ENCODE measurements at regions not wholly inside any gene's neighbourhood (a gene's known extent, or its start where the extent isn't known, plus 50 kb on each side); places are given as distances from the start of the nearest gene placed in this dataset.

GRCh38 chr7:156257904-156258303 lies 382.7 kb upstream of the RNF32 start:
- DNase-seq, result no peak

- DNase-seq, result no peak
Observed at GRCh38 chr7:156255635-156256034, 384.9 kb upstream of the RNF32 start.

- DNase-seq, result no peak
Observed at GRCh38 chr7:156251861-156252260, 388.7 kb upstream of the RNF32 start.

GRCh38 chr7:156240532-156240931 lies 400.0 kb upstream of the RNF32 start:
- no peak for DNase-seq

GRCh38 chr7:156238366-156239133 lies 402.0 kb upstream of the RNF32 start:
- no peak for DNase-seq

- DNase-seq, result no peak
Observed at GRCh38 chr7:156237614-156238013, 403.0 kb upstream of the RNF32 start.

- no peak for DNase-seq
Observed at GRCh38 chr7:156236936-156237599, 403.5 kb upstream of the RNF32 start.

GRCh38 chr7:156236181-156236889 lies 404.2 kb upstream of the RNF32 start:
- no peak for DNase-seq

- no peak for DNase-seq
Observed at GRCh38 chr7:156234666-156235494, 405.7 kb upstream of the RNF32 start.

GRCh38 chr7:156234192-156234591 lies 406.4 kb upstream of the RNF32 start:
- no peak for DNase-seq

GRCh38 chr7:156232931-156233705 lies 407.5 kb upstream of the RNF32 start:
- DNase-seq, result no peak

GRCh38 chr7:156230576-156230975 lies 410.0 kb upstream of the RNF32 start:
- DNase-seq, result no peak

- DNase-seq, result no peak
Observed at GRCh38 chr7:156224833-156225225, 412.6 kb upstream of the SHH start.

- DNase-seq, result no peak
Observed at GRCh38 chr7:156223935-156224832, 411.9 kb upstream of the SHH start.

- DNase-seq, result no peak
Observed at GRCh38 chr7:156222611-156223010, 410.3 kb upstream of the SHH start.

GRCh38 chr7:156222151-156222550 lies 409.9 kb upstream of the SHH start:
- no peak for DNase-seq

- no peak for DNase-seq
Observed at GRCh38 chr7:156220701-156221100, 408.4 kb upstream of the SHH start.

GRCh38 chr7:156220078-156220605 lies 407.9 kb upstream of the SHH start:
- DNase-seq, result no peak

GRCh38 chr7:156219307-156220077 lies 407.2 kb upstream of the SHH start:
- no peak for DNase-seq
